ENCODE measurements at regions not wholly inside any gene's neighbourhood (a gene's known extent, or its start where the extent isn't known, plus 50 kb on each side); places are given as distances from the start of the nearest gene placed in this dataset.

- DNase-seq (no peak), ATAC-seq (ENCODE audit: insufficient read depth, low FRiP score) (no peak)
- TF ChIP-seq CTCF (IDR thresholded peaks at IDR 0.05; ENCODE audit: control extremely low read depth, extremely low read depth), result no peak
- H3K9me3 ChIP-seq (ENCODE audit: control insufficient read depth in 4 of 4, insufficient read depth in 3 of 4, low read length in 3 of 4), result no peaks in the 10 kb centered on the region
- WGBS, 2 donors, result 70 to 76% methylated on average over 3 of the region's 3 CpGs
- H3K27me3 ChIP-seq (ENCODE audit: control insufficient read depth in 3 of 3, insufficient read depth in 3 of 3, low read length in 2 of 3), result no peaks in the 10 kb centered on the region
- H3K27ac ChIP-seq (ENCODE audit: low read depth in 1 of 2, low read length in 1 of 2), result no peak overlapping the region
- no peak overlapping the region for H3K9ac ChIP-seq (ENCODE audit: insufficient read depth in 1 of 2, low read length in 2 of 2)
- H3K4me3 ChIP-seq, result no peak overlapping the region
- H3K4me1 ChIP-seq (ENCODE audit: control insufficient read depth in 5 of 5, insufficient read depth in 5 of 5, low read length in 5 of 5), result no peaks in the 10 kb centered on the region
- no peaks in the 10 kb centered on the region for H3K36me3 ChIP-seq (ENCODE audit: control insufficient read depth in 4 of 4, insufficient read depth in 4 of 4, low read length in 4 of 4)
Observed at GRCh38 chr5:89246252-89246651, 363.3 kb upstream of the MEF2C start.

GRCh38 chr5:89243611-89244010 lies 360.6 kb upstream of the MEF2C start:
- no peak for TF ChIP-seq CTCF (IDR thresholded peaks at IDR 0.05; ENCODE audit: control extremely low read depth, extremely low read depth)
- WGBS, 2 donors, result 83 to 88% methylated on average over 1 of the region's 1 CpG
- Histone ChIP-seq H3K9ac (ENCODE audit: insufficient read depth in 1 of 2, low read length in 2 of 2) (no peak overlapping the region), H3K27me3 (ENCODE audit: control insufficient read depth in 3 of 3, insufficient read depth in 3 of 3, low read length in 2 of 3) (no peaks in the 10 kb centered on the region), H3K9me3 (ENCODE audit: control insufficient read depth in 4 of 4, insufficient read depth in 3 of 4, low read length in 3 of 4) (no peaks in the 10 kb centered on the region), H3K4me3 (no peak overlapping the region), H3K27ac (ENCODE audit: low read depth in 1 of 2, low read length in 1 of 2) (no peak overlapping the region), H3K4me1 (ENCODE audit: control insufficient read depth in 5 of 5, insufficient read depth in 5 of 5, low read length in 5 of 5) (no peaks in the 10 kb centered on the region), H3K36me3 (ENCODE audit: control insufficient read depth in 4 of 4, insufficient read depth in 4 of 4, low read length in 4 of 4) (no peaks in the 10 kb centered on the region)
- DNase-seq (no peak), ATAC-seq (ENCODE audit: insufficient read depth, low FRiP score) (no peak)

GRCh38 chr5:89241186-89241585 lies 358.2 kb upstream of the MEF2C start:
- Histone ChIP-seq H3K4me1 (ENCODE audit: control insufficient read depth in 5 of 5, insufficient read depth in 5 of 5, low read length in 5 of 5) (no peaks in the 10 kb centered on the region), H3K4me3 (no peak overlapping the region), H3K27me3 (ENCODE audit: control insufficient read depth in 3 of 3, insufficient read depth in 3 of 3, low read length in 2 of 3) (no peaks in the 10 kb centered on the region), H3K9me3 (ENCODE audit: control insufficient read depth in 4 of 4, insufficient read depth in 3 of 4, low read length in 3 of 4) (no peaks in the 10 kb centered on the region), H3K9ac (ENCODE audit: insufficient read depth in 1 of 2, low read length in 2 of 2) (no peak overlapping the region), H3K36me3 (ENCODE audit: control insufficient read depth in 4 of 4, insufficient read depth in 4 of 4, low read length in 4 of 4) (no peaks in the 10 kb centered on the region), H3K27ac (ENCODE audit: low read depth in 1 of 2, low read length in 1 of 2) (no peak overlapping the region)
- ATAC-seq (ENCODE audit: insufficient read depth, low FRiP score), result no peak
- no peak for TF ChIP-seq CTCF (IDR thresholded peaks at IDR 0.05; ENCODE audit: control extremely low read depth, extremely low read depth)
- DNase-seq, result no peak

- 86% methylated on average over 1 of the region's 1 CpG for WGBS, 2 donors
- TF ChIP-seq CTCF (IDR thresholded peaks at IDR 0.05; ENCODE audit: control extremely low read depth, extremely low read depth), result no peak
Observed at GRCh38 chr5:89236900-89237299, 353.9 kb upstream of the MEF2C start.

More at GRCh38 chr5:89236900-89237299, 353.9 kb upstream of the MEF2C start:
- no peaks in the 10 kb centered on the region for H3K36me3 ChIP-seq (ENCODE audit: control insufficient read depth in 4 of 4, insufficient read depth in 4 of 4, low read length in 4 of 4)
- no peak overlapping the region for H3K9ac ChIP-seq (ENCODE audit: insufficient read depth in 1 of 2, low read length in 2 of 2)
- H3K27ac ChIP-seq (ENCODE audit: low read depth in 1 of 2, low read length in 1 of 2), result no peak overlapping the region
- DNase-seq (no peak), ATAC-seq (ENCODE audit: insufficient read depth, low FRiP score) (no peak)
- no peaks in the 10 kb centered on the region for H3K9me3 ChIP-seq (ENCODE audit: control insufficient read depth in 4 of 4, insufficient read depth in 3 of 4, low read length in 3 of 4)
- no peak overlapping the region for H3K4me3 ChIP-seq
- peaks cover 0 to 9% (median 0%) of the 10 kb centered on the region in 5 donors for H3K4me1 ChIP-seq (ENCODE audit: control insufficient read depth in 5 of 5, insufficient read depth in 5 of 5, low read length in 5 of 5)
- no peaks in the 10 kb centered on the region for H3K27me3 ChIP-seq (ENCODE audit: control insufficient read depth in 3 of 3, insufficient read depth in 3 of 3, low read length in 2 of 3)

Measured in lung (tissue), 11 donors.